ENCODE measurements at regions not wholly inside any gene's neighbourhood (a gene's known extent, or its start where the extent isn't known, plus 50 kb on each side); places are given as distances from the start of the nearest gene placed in this dataset.

GRCh38 chr17:79680318-79680695 is 50.4 kb upstream of the ENPP7 start:
- ATAC-seq (no peak), DNase-seq (no peak)
- intact Hi-C loops (cut with DNase I) = no loop called here

GRCh38 chr17:79679631-79680317 is 51.0 kb upstream of the ENPP7 start:
- no peak for ATAC-seq
- intact Hi-C loops (cut with DNase I) = no loop called here
- no peak for DNase-seq

GRCh38 chr17:79678736-79679255 is 51.9 kb upstream of the ENPP7 start:
- DNase-seq (no peak), ATAC-seq (no peak)

GRCh38 chr17:79678091-79678735 is 52.5 kb upstream of the ENPP7 start:
- DNase-seq (no peak), ATAC-seq (no peak)
- intact Hi-C loops (cut with DNase I) = no loop called here

More at GRCh38 chr17:79678736-79679255, 51.9 kb upstream of the ENPP7 start:
- intact Hi-C loops (cut with DNase I) = no loop called here

GRCh38 chr17:79677646-79678045 is 53.1 kb upstream of the ENPP7 start:
- ATAC-seq (no peak), DNase-seq (no peak)
- intact Hi-C loops (cut with DNase I) = no loop called here

GRCh38 chr17:79676796-79677195 is 53.9 kb upstream of the ENPP7 start:
- intact Hi-C loops (cut with DNase I) = no loop called here
- ATAC-seq (no peak), DNase-seq (no peak)

- DNase-seq (no peak), ATAC-seq (no peak)
- intact Hi-C loops (cut with DNase I) = no loop called here
These were observed 55.4 kb upstream of the ENPP7 start for GRCh38 chr17:79675413-79675725.

- DNase-seq (no peak), ATAC-seq (no peak)
- intact Hi-C loops (cut with DNase I) = no loop called here
These were observed 56.0 kb upstream of the ENPP7 start for GRCh38 chr17:79674506-79675412.

- no peak for DNase-seq
- intact Hi-C loops (cut with DNase I) = no loop called here
- ATAC-seq = no peak
These were observed 57.2 kb upstream of the ENPP7 start for GRCh38 chr17:79673517-79673916.

GRCh38 chr17:79672496-79672895 is 58.2 kb upstream of the ENPP7 start:
- ATAC-seq (no peak), DNase-seq (no peak)
- intact Hi-C loops (cut with DNase I) = no loop called here

GRCh38 chr17:79671085-79671694 is 59.6 kb upstream of the ENPP7 start:
- no peak for DNase-seq
- no peak for ATAC-seq
- intact Hi-C loops (cut with DNase I) = no loop called here

- ATAC-seq (no peak), DNase-seq (no peak)
- intact Hi-C loops (cut with DNase I) = no loop called here
These were observed 59.8 kb upstream of the RBFOX3 start for GRCh38 chr17:79670537-79671084.

GRCh38 chr17:79669861-79670260 is 59.0 kb upstream of the RBFOX3 start:
- intact Hi-C loops (cut with DNase I) = no loop called here
- no peak for DNase-seq
- ATAC-seq = no peak

- DNase-seq (no peak), ATAC-seq (no peak)
- intact Hi-C loops (cut with DNase I) = no loop called here
These were observed 57.7 kb upstream of the RBFOX3 start for GRCh38 chr17:79668344-79669250.

GRCh38 chr17:79667746-79668145 is 56.9 kb upstream of the RBFOX3 start:
- no peak for ATAC-seq
- DNase-seq = no peak

GRCh38 chr17:79667121-79667715 is 56.4 kb upstream of the RBFOX3 start:
- intact Hi-C loops (cut with DNase I) = no loop called here
- DNase-seq = no peak
- no peak for ATAC-seq

More at GRCh38 chr17:79667746-79668145, 56.9 kb upstream of the RBFOX3 start:
- intact Hi-C loops (cut with DNase I) = no loop called here

- intact Hi-C loops (cut with DNase I) = no loop called here
- no peak for DNase-seq
These were observed 55.3 kb upstream of the RBFOX3 start for GRCh38 chr17:79666111-79666510.

More at GRCh38 chr17:79666111-79666510, 55.3 kb upstream of the RBFOX3 start:
- no peak for ATAC-seq

All from left cardiac atrium (tissue), 4 donors.